GM12892 (cell line): ENCODE measurements at regions not wholly inside any gene's neighbourhood (a gene's known extent, or its start where the extent isn't known, plus 50 kb on each side); places are given as distances from the start of the nearest gene placed in this dataset.

Experiments used
- POLR2AphosphoS5 ChIP-seq: IDR thresholded peaks from 2 replicates; pipeline ENCODE4 v1.6.1; 2011; ENCODE audit warnings: low read depth, low read length, control low read depth
- TAF1 ChIP-seq: IDR thresholded peaks from 2 replicates; pipeline ENCODE4 v1.6.1; 2011; ENCODE audit warnings: low read depth, mild to moderate bottlenecking, control low read depth, low read length, borderline replicate concordance

DNA sequence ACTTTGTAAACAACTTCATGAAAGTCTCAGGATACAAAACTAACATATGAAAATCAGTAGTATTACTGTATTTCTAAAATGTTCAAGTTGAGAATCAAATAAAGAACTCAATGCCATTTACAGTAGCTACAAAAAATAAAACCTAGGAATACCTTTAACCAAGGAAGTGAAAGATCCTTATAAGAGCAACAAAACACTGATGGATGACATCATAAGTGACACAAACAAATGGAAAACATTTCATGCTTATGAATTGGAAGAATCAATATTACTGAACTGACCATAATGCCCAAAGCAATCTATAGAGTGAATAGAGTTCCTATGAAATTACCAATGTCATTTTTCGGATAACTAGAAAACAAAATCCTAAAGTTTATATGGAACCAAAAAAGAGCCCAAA lies 1038.1 kb downstream of the SUCLG1 start:
- no peak for TF ChIP-seq TAF1
- TF ChIP-seq POLR2AphosphoS5 = no peak
